NCI-H446 (cell line): ENCODE measurements at regions not wholly inside any gene's neighbourhood (a gene's known extent, or its start where the extent isn't known, plus 50 kb on each side); places are given as distances from the start of the nearest gene placed in this dataset.

Experiments used
- DNase-seq, 2 experiments: peaks; one replicate each; lab custom pipeline; 2025; lab: John Stamatoyannopoulos, UW

DNA sequence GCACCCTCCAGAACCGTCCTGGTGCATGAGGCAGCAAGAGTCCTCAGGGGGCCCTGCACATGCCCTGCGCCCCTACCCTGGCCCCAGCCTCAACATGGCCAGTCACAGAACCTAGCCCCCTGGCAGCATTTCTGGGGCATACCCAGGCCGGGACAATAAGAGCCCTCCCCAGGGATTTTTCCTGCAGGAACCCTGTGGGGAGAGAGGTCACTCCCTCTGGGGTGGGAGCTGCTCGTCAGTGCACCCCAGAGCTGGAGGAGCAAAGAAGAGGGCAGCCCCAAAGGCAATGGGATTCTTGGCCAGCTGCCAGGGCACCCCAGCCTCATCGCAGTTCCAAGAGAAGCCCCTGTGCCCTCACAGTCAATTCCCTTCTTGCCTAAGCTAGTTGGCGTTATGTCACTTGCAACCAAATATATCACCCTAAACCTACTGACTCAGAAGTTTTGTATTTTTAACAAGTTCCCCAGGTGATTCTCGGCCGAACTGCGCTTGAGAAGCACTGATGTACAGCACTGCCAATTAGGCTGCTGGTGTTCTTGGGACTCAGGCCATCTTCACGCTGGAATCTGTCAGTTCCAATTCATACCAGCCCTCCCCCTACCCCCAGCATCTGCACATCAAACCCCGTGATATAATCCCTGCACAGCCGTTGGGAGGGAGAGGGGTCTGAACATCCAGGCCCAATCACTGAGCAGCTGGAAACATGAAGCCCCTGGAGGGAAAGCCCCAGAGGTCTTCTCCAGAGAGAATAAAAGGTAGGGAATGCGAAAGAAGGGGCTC is 87.5 kb upstream of the PRR20G start:
- DNase-seq: no peak

DNA sequence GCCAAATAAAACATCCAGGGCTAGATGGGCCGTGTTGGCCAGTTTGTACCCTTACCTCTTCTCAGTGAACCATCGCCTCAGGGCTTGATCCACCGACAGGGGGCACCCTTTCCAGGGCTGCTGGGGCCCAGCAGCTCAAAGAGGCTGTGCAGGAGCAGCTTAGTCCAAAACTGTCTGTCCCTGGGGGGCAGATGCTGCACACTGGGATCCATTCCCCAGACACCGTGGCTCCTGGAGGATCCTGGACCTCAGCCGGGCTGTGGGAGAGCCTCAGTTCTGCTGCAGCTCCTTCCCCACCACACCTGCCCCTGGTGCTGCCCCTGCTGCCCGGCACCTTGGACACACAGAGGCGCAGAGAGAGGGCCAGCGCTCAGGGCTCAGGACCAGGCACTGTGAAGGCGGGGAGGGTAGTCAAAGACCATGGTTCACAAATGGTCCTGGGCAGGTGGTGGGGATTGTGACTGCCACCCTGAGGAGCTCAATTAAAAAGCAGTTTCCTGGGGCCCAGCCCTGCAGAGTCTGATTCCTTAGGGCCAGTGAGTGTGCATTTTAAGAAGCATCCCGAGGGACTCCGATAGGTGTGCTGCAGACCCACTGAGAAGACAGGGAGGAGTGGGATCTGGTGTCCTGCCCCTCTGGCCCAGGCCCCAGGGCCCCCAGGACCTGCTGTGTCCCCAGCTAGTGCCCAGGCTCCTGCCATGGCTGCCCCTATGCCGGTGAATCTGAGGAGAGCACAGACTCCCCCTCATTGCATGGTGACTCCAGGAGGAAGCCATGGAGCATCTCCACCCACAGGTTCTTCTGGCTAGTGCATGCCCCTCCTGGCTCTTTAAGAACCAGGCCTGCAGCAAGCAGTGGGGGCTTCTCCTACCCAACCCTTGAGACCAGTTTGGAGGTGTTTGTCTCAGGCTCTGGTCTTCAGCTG is 86.5 kb upstream of the PRR20G start:
- no peak for DNase-seq

DNA sequence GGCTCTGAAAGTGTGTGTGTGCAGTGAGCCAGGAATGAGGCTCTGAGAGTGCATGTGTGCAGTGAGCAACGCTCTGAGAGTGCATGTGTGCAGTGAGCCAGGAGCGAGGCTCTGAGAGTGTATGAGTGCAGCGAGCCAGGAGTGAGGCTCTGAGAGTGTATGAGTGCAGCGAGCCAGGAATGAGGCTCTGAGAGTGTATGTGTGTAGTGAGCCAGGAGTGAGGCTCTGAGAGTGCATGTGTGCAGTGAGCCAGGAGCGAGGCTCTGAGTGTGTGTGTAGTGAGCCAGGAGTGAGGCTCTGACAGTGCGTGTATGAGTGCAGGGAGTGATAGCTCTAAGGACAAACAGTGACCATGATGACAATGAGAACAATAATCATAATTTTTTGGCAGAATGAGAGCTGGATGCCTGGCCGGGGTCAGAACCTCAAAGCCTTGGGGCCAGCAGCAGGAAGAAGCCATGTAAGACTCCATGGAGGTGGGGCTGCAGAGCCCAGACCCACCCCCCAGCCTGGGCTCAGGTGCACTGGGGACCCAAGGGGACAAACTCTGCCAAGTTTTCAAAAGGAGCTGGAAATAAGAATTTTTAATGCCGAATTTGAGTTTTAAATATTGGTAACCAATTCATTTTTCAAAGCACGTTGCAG is 85.7 kb upstream of the PRR20G start:
- DNase-seq: peak in 1 of 2 experiments; percentile 10

DNA sequence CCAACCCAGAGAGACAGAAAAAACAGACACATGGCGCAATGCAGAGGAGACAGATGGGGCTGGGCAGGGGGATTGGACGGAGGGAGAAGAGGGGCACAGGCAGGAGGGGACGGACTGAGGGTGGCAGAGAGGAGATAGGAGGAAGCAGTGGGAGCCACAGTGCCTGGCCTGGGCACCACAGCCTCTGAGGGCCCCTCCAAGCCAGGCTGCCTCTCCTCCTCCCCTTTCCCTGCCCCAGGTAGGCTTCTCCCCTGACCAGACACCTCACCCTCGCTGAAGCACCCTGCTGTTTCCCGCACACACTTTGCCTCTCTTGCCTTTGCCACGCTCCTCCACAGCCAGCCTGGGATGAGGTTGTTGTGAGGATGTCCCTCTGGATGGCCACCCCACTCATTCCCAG is 84.0 kb upstream of the PRR20G start:
- no peak for DNase-seq

DNA sequence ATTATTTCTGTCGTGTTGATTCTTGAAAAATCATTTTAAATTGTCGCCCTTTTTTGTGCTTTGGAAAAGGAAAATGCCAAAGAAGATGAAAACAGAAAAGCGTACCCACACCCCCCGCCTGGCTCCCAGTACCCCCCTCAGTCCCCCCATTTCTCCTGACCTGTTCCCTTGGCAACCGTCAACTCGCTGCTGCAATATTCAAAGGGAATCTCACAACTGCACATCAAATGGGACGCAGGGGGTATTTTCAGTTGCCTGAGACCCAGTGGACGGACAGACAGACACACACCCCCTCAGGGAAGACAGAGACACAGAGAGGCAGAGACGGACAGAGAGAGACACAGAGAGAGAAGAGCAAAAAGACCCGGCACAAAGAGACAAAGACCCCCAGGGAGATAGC is 83.5 kb upstream of the PRR20G start:
- no peak for DNase-seq

DNA sequence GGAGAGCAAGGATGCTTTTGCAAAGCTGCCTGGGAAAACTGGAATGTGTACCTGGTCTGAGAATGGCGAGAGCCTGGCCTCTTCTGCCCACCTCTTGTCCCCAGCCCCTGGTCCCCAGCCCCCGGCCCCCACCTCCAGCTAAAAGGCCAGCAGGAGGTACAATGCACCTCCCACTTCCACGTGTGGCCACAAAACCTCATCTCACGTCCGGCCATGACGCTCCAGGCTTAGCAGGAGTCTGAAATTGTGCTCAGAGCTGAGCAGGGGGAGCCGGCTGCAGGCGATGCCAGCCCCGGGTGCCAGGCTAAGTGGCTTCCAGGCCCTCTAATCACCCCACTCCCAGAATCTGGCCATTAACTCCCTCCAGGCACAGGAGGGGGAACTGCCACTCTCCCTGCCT is 83.1 kb upstream of the PRR20G start:
- no peak for DNase-seq

DNA sequence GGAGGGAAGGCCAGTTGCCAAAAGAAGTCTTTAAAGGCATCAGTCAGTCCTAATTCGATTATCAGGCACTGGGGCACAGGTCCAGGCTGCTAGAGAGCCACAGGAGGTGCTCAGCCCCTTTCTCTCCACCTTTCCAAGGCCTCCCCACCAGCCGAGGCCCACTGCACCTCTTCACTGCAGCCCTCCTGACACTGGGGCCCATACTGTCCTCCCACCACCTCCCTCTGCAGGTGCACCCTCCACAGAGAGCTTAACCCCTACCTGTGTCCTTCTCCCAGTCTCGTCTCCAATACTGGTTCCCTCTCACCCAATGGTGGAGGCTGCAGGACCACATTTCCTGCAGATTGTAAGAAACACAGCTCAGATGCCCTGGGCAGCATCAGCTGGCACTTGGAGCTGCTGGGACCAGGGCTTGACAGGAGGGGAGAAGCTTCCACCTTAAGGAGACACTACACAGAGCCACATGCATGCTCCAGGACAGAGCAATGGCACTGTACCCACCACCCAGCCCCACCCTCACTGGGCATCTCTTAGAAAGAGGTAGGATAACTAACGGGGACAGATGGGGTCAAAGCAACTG is 81.6 kb upstream of the PRR20G start:
- DNase-seq: no peak

DNA sequence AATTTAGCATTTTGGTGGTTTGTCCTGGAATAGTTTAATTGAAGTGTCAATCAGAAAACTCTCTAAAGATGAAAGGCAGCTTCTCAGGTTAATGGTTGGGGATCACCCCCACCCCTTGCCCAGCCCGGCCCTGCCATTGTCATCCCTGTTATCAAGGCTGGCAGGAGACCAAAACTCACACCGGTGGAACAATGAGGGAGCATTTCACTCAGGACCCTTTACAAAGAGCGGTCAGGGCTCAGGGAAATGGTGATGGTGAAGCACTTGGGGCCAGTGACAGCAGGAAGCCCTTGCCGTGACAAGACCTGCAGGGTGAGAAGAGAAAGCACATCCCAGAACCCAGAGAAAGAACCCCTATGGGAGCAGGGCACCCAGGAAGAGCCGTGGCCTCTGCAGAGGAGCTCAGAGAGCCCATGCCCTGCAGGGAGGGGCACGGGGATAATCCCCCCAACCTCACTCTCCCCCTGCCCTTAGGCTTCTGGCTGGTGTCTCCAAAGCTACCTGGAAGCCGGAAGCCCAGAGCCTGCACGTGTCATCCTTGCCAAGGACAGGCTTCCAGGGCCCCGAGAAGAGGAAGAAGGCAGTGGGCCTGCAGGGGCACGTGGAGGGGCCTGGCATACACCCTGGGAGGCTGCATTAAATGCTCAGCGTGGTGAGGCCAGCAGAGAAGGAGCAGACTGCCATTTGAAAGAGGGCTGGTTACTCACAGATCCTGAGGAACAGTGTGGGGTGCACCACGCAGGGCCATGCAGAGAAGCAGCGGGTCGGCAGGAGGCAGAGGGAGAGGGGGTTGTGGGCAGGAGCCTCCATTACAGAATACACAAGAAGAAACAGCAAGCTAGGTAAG is 80.6 kb upstream of the PRR20G start:
- DNase-seq: no peak

DNA sequence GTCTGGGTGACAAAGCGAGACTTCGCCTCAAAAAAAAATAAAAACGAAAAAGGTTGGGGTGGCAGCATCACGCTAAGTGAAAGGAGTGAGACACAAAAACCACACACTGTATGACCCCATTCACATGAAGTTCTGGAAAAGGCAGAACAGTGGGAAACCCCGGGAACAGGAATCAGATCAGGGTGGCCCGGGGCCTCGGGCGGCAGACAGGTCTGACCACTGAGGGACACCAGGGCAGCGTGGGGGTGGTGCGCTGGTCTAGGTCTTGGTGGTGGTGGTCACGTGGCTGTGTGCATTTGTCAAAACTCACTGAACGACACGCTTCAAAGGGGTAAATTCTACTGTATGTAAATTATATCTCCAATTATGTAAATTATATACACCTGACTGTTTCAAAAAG is 79.7 kb upstream of the PRR20G start:
- DNase-seq: no peak

DNA sequence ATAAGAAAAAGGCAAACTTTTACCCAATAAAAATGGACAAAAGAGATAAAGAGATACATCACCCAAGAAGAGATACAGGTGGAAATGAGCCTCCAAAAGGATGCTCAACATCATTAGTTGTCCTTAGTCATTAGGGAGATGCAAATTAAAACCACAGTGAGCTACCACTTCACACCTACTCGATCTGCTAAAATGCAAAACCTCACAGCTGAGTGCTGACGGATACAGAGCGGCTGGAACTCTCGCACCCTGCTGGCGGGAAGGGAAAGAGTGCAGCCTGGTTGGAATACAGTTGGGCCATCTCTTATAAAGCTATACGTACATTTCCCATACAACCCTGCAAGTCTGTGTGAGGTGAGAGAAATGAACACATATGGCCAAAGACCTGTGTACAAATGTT is 78.5 kb upstream of the PRR20G start:
- DNase-seq: no peak

DNA sequence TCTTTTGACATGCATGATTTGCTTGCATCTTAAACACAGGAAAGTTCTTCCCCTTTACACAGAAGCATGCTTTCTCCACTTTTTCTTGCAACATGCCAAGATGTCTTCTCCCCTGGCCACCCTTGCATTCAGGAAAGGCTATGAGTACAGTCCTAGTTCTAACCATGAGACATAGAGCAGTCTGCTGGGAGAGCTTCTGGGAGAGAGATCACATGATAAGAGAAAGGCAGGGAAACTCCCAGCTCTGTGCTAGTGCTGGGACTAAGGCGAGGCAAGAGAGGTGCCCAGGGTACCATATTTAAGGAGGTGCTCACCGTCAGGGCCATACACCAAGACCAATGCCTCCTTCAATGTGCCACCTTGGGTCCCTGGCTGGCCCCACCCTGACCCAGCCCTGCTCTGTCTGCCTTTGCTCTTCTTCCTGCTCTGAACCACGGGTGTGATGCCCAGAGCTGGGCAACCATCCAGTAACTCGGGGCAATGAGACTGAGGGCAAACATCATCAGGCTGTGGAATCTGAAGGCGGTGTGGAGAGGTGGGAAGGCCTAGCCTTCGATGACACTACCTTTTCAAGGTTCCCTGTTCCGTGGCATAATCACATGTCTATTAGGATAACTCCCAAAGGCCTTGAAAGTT is 77.4 kb upstream of the PRR20G start:
- DNase-seq: no peak

DNA sequence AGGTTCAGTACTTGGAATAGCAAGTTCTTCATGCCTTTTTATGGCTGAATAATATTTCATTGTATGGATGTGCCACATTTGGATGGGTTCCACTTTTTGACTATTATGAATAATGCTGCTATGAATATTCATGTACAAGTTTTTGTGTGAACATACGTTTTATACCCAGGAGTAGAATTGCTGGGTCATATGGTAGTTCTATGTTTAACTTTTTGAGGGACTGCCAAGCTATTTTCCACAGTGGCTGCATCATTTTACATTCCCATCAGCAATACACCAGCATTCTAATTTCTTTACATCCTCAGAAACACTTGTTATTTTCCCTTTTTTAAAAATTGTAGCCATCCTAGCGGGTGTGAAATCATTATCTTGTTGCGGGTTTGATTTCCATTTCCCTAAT is 76.0 kb upstream of the PRR20G start:
- no peak for DNase-seq

DNA sequence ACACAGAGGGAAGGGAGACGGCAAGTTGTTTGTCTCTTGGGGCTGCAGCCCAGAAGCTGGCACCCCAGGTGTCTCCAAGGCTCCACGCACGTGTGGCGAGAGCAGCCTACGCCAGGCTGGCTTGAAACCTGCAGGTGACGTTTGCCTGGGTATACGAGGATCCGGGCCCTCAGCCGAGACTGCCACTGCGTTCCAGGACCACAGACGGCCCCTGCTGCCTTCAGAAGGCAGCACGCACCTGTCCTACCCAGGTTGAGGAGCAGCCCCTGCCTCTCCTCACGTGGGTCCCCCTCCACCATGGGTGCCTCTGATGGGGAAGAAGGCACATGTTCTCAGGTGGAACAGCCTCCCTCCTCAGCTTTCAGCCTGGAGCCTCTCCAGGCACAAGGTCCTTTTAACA is 75.3 kb upstream of the PRR20G start:
- DNase-seq: no peak

DNA sequence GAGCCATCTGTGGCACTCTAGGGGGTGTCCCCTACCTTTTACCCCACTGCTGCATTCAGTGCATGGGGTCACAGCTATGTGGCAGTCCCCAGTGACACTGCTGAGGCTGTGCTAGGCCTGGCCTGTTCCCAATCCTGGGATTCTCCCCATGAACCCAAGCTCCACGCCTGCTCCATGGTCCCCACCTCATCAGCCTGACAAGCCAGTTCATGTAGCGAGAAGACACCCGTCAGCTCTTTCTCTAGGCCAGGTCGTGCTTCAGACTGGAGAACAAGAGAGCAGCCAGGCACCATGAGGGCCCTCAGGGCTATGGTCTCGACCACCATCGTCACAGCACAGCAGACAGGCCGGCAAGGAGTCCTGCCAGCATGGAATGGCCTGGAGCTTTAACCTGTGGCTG is 72.8 kb upstream of the PRR20G start:
- no peak for DNase-seq

DNA sequence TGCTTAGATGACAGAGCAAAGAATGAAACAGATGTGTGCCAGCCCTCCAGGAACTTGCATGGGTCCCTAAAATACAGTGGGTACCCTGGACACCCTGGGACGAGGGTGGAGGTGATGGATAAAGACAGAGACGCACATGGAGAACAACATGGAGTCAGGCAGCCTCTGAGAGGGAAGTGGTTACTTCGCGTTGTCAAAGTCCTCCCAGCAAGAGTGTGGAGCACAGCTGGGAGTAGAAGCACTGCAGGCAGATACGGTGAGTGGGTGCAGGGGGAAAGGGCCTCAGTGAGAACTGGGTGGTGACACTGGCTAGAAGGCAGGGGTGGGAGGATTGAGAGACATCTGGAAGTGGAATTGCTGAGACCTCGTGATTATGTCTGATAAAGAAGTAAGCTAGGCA is 70.8 kb upstream of the PRR20G start:
- no peak for DNase-seq

DNA sequence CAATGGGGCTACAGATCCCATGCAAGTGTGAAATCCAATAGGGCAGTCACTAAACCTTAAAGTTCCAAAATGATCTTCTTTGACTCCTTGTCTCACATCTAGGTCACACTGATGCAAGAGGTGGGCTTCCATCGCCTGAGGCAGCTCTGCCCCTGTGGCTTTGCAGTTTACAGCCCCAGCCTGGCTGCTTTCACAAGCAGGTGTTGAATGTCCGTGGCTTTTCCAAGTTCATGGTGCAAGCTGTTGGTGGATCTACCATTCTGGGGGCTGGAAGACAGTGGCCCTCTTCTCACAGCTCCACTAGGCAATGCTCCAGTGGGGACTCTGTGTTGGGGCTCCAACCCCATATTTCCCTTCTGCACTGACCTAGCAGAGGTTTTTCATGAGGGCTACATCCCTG is 68.5 kb upstream of the PRR20G start:
- no peak for DNase-seq

DNA sequence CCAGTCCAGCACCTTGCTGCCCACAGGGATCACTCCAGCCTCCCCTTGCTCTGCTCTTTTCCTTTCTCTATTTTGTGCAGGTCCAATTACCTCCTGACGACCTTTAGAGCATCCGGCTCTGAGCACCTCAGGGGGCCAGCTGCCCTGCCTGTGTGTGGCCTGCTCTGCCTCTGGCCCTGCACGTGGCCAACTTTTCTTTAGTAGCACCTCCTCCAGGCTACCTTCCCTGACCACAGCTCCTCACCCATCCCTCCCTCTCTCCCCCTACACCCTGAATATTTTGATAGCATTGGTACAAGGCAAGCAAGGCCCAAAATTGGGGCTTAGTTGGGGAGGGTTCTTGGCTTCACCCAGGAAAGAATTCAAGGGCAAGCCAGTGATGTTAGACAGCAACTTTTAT is 66.9 kb upstream of the PRR20G start:
- DNase-seq: no peak

DNA sequence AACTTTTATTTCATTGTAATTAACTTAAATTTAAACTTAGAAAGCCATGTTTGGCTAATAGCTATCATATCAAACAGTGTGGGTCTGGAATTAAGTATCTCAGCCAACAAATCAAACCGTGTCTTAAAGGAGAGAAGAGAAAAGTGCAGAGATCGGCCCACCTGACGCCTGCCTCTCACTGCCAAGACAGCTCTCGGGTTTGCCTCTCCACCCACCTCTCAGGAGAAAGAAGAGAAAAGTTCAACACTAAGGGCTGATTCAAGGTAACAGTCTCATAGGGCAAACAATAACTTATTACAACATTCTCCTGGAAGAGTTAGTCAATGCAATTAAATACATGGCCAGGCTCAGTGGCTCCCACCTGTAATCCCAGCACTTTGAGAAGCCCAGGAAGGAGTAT is 64.8 kb upstream of the PRR20G start:
- no peak for DNase-seq

DNA sequence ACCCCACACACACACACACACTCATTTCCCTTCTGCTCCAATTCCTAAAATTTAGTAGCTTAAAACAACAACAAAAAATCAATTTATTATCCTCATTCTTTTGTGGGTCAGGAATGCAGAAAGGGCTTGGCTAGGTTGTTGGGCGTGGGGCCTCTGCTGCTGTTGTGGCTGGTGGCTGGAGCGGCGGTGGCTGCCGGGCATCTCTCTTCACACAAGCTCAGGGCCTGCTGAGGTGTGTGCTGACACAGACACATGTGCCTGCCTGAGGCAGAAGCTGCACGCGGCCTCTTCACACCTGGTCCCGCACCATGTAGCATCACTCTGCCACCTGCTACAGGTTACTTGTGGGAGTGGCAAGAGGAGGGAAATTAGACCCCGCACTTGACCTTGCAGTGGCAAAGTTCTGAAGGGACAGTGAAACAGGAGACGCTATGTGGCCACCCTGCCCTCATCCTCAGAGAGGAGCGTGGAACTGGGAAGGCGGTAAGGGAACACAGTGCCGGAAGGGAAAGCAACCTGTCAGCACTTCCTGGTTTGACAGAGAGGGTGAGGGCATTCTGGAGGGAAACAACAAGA is 64.0 kb upstream of the PRR20G start:
- DNase-seq: no peak

DNA sequence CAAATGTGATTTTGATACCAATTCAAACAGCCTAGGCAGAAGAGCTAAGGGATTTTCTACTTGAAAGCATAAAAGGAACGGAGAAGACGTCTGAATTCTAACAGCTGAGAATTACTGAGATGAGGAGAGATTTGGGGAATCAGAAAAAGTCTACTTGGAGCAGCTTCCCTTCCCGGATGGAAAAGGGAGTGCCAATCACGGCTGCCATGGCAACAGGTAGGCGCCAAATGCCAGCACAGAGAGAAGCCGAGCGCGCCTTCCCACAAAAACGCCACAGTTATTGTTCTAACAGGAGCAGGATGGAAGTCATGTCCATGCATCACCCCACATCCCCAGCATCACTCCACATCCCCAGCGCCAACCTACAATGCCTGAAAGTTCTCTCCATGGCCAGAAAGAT is 63.5 kb upstream of the PRR20G start:
- DNase-seq: no peak
